Ovary (tissue), 3 donors: ENCODE measurements at regions not wholly inside any gene's neighbourhood (a gene's known extent, or its start where the extent isn't known, plus 50 kb on each side); places are given as distances from the start of the nearest gene placed in this dataset.

Experiments
- POLR2A ChIP-seq: fragments of 450-650 bp; IDR thresholded peaks from one replicate; pipeline ENCODE4 v1.6.1; 2017; ENCODE audit warnings: antibody characterized with exemption, mild to moderate bottlenecking, moderate library complexity
- TF ChIP-seq, protein P1 (sequence below), 3 donors: fragments of 450-650 bp in 2 of 3; fragments of 200-600 bp in 1 of 3; IDR thresholded peaks; one replicate each; pipeline versions ENCODE4 v1.5.1 to v1.8.0; 2016 to 2022; ENCODE audit warnings: antibody characterized with exemption in 3 of 3, mild to moderate bottlenecking in 1 of 3
- donor health status: DM: no; HTN: no; CAD: no.

DNA sequence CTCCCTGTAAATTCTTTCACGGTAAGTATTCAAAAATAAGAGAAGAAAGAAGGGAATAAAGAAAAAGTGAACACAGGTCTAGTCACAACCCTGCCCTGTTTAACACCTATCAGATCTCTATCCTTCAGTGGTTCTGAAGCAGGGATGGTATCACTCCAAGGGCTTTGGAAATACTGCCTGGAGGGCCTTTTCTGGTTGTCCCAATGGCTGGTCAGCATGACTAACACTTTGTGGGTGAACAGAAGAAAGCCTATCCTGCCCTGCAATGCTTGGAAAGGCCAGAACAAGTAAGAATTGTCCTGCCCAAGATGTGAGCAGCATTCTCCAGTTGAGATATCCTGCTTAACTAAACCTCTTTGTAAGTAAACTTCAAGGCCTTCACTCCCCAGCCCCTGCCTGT, 124.9 kb downstream of the TMEM167A start:
- TF ChIP-seq, protein P1, sequence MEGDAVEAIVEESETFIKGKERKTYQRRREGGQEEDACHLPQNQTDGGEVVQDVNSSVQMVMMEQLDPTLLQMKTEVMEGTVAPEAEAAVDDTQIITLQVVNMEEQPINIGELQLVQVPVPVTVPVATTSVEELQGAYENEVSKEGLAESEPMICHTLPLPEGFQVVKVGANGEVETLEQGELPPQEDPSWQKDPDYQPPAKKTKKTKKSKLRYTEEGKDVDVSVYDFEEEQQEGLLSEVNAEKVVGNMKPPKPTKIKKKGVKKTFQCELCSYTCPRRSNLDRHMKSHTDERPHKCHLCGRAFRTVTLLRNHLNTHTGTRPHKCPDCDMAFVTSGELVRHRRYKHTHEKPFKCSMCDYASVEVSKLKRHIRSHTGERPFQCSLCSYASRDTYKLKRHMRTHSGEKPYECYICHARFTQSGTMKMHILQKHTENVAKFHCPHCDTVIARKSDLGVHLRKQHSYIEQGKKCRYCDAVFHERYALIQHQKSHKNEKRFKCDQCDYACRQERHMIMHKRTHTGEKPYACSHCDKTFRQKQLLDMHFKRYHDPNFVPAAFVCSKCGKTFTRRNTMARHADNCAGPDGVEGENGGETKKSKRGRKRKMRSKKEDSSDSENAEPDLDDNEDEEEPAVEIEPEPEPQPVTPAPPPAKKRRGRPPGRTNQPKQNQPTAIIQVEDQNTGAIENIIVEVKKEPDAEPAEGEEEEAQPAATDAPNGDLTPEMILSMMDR (IDR thresholded peaks at IDR 0.05), result no peak
- TF ChIP-seq POLR2A, result no peak
